ENCODE measurements at regions not wholly inside any gene's neighbourhood (a gene's known extent, or its start where the extent isn't known, plus 50 kb on each side); places are given as distances from the start of the nearest gene placed in this dataset.

- H3K27ac Mint-ChIP-seq (ENCODE audit: unreplicated experiment): no peak overlapping the region
- Histone ChIP-seq H3K9me3 (ENCODE audit: insufficient read depth, low read depth, low read length) (no peaks in the 10 kb centered on the region), H3K9ac (ENCODE audit: low read length) (no peak overlapping the region), H3K27ac (ENCODE audit: low read depth, low read length) (no peak overlapping the region), H3K4me2 (ENCODE audit: low read length) (no peak overlapping the region), H4K20me1 (ENCODE audit: insufficient read depth, low read length) (no peaks in the 10 kb centered on the region), H2AFZ (ENCODE audit: low read depth, low read length) (no peak overlapping the region), H3K79me2 (ENCODE audit: insufficient read depth, low read length) (no peaks in the 10 kb centered on the region), H3K4me1 (ENCODE audit: insufficient read depth, low read length) (no peaks in the 10 kb centered on the region), H3K4me3 (ENCODE audit: insufficient read depth, low read depth, low read length) (no peak overlapping the region), H3K27me3 (ENCODE audit: insufficient read depth, low read length) (no peaks in the 10 kb centered on the region), H3K36me3 (ENCODE audit: insufficient read depth, low read length) (no peaks in the 10 kb centered on the region)
- H3K27me3 Mint-ChIP-seq (ENCODE audit: low read depth, unreplicated experiment): no peaks in the 10 kb centered on the region
- FAIRE-seq (no peak), DNase-seq (ENCODE audit: low read depth) (no peak)
- H3K36me3 Mint-ChIP-seq (ENCODE audit: low read depth, unreplicated experiment): no peaks in the 10 kb centered on the region
- TF ChIP-seq, protein P1, sequence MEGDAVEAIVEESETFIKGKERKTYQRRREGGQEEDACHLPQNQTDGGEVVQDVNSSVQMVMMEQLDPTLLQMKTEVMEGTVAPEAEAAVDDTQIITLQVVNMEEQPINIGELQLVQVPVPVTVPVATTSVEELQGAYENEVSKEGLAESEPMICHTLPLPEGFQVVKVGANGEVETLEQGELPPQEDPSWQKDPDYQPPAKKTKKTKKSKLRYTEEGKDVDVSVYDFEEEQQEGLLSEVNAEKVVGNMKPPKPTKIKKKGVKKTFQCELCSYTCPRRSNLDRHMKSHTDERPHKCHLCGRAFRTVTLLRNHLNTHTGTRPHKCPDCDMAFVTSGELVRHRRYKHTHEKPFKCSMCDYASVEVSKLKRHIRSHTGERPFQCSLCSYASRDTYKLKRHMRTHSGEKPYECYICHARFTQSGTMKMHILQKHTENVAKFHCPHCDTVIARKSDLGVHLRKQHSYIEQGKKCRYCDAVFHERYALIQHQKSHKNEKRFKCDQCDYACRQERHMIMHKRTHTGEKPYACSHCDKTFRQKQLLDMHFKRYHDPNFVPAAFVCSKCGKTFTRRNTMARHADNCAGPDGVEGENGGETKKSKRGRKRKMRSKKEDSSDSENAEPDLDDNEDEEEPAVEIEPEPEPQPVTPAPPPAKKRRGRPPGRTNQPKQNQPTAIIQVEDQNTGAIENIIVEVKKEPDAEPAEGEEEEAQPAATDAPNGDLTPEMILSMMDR (IDR thresholded peaks at IDR 0.05; ENCODE audit: insufficient read depth, low read depth, low read length): no peak
- TF ChIP-seq EZH2 (IDR thresholded peaks at IDR 0.05; ENCODE audit: insufficient read depth, low read length): no peak
- H3K4me1 Mint-ChIP-seq (ENCODE audit: low read depth, unreplicated experiment): no peaks in the 10 kb centered on the region
- no peak overlapping the region for H3K4me3 Mint-ChIP-seq (ENCODE audit: unreplicated experiment)
- no peaks in the 10 kb centered on the region for H3K9me3 Mint-ChIP-seq (ENCODE audit: unreplicated experiment)
These were observed 1824.2 kb downstream of the OLFM4 start for GRCh38 chr13:54852831-54853230.

- H4K20me1 ChIP-seq (ENCODE audit: insufficient read depth, low read length): no peaks in the 10 kb centered on the region
These were observed 1831.2 kb downstream of the OLFM4 start for GRCh38 chr13:54859827-54860226.

GRCh38 chr13:54875111-54875510 is 1846.5 kb downstream of the OLFM4 start:
- no peaks in the 10 kb centered on the region for H3K4me1 ChIP-seq (ENCODE audit: insufficient read depth, low read length)
- no peak overlapping the region for H3K27ac Mint-ChIP-seq (ENCODE audit: unreplicated experiment)
- H3K9ac ChIP-seq (ENCODE audit: low read length): no peak overlapping the region
- TF ChIP-seq, protein P1 (IDR thresholded peaks at IDR 0.05; ENCODE audit: insufficient read depth, low read depth, low read length): no peak
- no peak for TF ChIP-seq EZH2 (IDR thresholded peaks at IDR 0.05; ENCODE audit: insufficient read depth, low read length)
- H3K9me3 ChIP-seq (ENCODE audit: insufficient read depth, low read depth, low read length): no peaks in the 10 kb centered on the region
- H3K4me1 Mint-ChIP-seq (ENCODE audit: low read depth, unreplicated experiment): no peaks in the 10 kb centered on the region
- H4K20me1 ChIP-seq (ENCODE audit: insufficient read depth, low read length): no peaks in the 10 kb centered on the region
- no peak overlapping the region for H3K4me2 ChIP-seq (ENCODE audit: low read length)
- H3K27me3 Mint-ChIP-seq (ENCODE audit: low read depth, unreplicated experiment): no peaks in the 10 kb centered on the region
- H2AFZ ChIP-seq (ENCODE audit: low read depth, low read length): no peak overlapping the region
- H3K4me3 Mint-ChIP-seq (ENCODE audit: unreplicated experiment): no peak overlapping the region
- no peaks in the 10 kb centered on the region for H3K79me2 ChIP-seq (ENCODE audit: insufficient read depth, low read length)
- no peaks in the 10 kb centered on the region for H3K9me3 Mint-ChIP-seq (ENCODE audit: unreplicated experiment)
- no peaks in the 10 kb centered on the region for H3K36me3 Mint-ChIP-seq (ENCODE audit: low read depth, unreplicated experiment)
- no peak overlapping the region for H3K4me3 ChIP-seq (ENCODE audit: insufficient read depth, low read depth, low read length)
- FAIRE-seq (no peak), DNase-seq (ENCODE audit: low read depth) (no peak)
- no peak overlapping the region for H3K27ac ChIP-seq (ENCODE audit: low read depth, low read length)
- no peaks in the 10 kb centered on the region for H3K36me3 ChIP-seq (ENCODE audit: insufficient read depth, low read length)
- no peaks in the 10 kb centered on the region for H3K27me3 ChIP-seq (ENCODE audit: insufficient read depth, low read length)

More at GRCh38 chr13:54859827-54860226, 1831.2 kb downstream of the OLFM4 start:
- Histone ChIP-seq H3K4me1 (ENCODE audit: insufficient read depth, low read length) (no peaks in the 10 kb centered on the region), H3K27ac (ENCODE audit: low read depth, low read length) (no peak overlapping the region), H3K36me3 (ENCODE audit: insufficient read depth, low read length) (no peaks in the 10 kb centered on the region), H3K4me2 (ENCODE audit: low read length) (no peak overlapping the region), H2AFZ (ENCODE audit: low read depth, low read length) (no peak overlapping the region), H3K27me3 (ENCODE audit: insufficient read depth, low read length) (no peaks in the 10 kb centered on the region), H3K4me3 (ENCODE audit: insufficient read depth, low read depth, low read length) (no peak overlapping the region), H3K9ac (ENCODE audit: low read length) (no peak overlapping the region), H3K9me3 (ENCODE audit: insufficient read depth, low read depth, low read length) (no peaks in the 10 kb centered on the region), H3K79me2 (ENCODE audit: insufficient read depth, low read length) (no peaks in the 10 kb centered on the region)
- Mint-ChIP-seq H3K36me3 (ENCODE audit: low read depth, unreplicated experiment) (no peaks in the 10 kb centered on the region), H3K27ac (ENCODE audit: unreplicated experiment) (no peak overlapping the region), H3K27me3 (ENCODE audit: low read depth, unreplicated experiment) (no peaks in the 10 kb centered on the region), H3K4me3 (ENCODE audit: unreplicated experiment) (no peak overlapping the region), H3K9me3 (ENCODE audit: unreplicated experiment) (no peaks in the 10 kb centered on the region), H3K4me1 (ENCODE audit: low read depth, unreplicated experiment) (peaks cover 5% of the 10 kb centered on the region)
- FAIRE-seq (no peak), DNase-seq (ENCODE audit: low read depth) (no peak)
- no peak for TF ChIP-seq EZH2 (IDR thresholded peaks at IDR 0.05; ENCODE audit: insufficient read depth, low read length)
- TF ChIP-seq, protein P1 (IDR thresholded peaks at IDR 0.05; ENCODE audit: insufficient read depth, low read depth, low read length): no peak

Measured in astrocyte (in vitro differentiated cells and primary cell).